ENCODE measurements at regions not wholly inside any gene's neighbourhood (a gene's known extent, or its start where the extent isn't known, plus 50 kb on each side); places are given as distances from the start of the nearest gene placed in this dataset.
A peak's percentile ranks its signal among the peaks of the same experiment; 100 is the strongest.
"Not testable (repeated sequence)": the region's sequence is repeated elsewhere in the genome, so short reads cannot be mapped to it uniquely, and the experiment has no call there.

DNA sequence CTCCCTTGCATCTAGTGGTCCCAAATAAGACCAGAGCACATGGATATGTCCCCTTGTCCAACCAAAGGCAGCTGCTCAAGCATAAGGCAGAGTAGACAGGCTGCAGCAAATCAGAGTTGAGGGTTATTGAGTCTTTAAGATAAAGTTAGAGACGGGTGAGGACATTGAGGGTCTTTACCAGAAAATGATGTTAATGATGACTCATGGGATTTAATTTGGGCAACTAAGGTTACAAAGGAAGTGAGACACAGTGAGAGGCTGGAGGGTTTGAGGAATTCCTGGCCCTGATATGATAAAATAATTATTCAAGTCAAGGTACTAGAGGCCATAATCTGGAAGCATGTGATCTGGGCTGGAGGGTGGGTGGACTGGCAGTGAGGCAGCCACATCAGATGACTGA is 133.6 kb downstream of the ALDH8A1 start:
- TF ChIP-seq, protein P1, sequence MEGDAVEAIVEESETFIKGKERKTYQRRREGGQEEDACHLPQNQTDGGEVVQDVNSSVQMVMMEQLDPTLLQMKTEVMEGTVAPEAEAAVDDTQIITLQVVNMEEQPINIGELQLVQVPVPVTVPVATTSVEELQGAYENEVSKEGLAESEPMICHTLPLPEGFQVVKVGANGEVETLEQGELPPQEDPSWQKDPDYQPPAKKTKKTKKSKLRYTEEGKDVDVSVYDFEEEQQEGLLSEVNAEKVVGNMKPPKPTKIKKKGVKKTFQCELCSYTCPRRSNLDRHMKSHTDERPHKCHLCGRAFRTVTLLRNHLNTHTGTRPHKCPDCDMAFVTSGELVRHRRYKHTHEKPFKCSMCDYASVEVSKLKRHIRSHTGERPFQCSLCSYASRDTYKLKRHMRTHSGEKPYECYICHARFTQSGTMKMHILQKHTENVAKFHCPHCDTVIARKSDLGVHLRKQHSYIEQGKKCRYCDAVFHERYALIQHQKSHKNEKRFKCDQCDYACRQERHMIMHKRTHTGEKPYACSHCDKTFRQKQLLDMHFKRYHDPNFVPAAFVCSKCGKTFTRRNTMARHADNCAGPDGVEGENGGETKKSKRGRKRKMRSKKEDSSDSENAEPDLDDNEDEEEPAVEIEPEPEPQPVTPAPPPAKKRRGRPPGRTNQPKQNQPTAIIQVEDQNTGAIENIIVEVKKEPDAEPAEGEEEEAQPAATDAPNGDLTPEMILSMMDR (IDR thresholded peaks at IDR 0.05; ENCODE audit: low read depth, low read length) = no peak
- no peak for DNase-seq (ENCODE audit: extremely low read depth, low read depth)

DNA sequence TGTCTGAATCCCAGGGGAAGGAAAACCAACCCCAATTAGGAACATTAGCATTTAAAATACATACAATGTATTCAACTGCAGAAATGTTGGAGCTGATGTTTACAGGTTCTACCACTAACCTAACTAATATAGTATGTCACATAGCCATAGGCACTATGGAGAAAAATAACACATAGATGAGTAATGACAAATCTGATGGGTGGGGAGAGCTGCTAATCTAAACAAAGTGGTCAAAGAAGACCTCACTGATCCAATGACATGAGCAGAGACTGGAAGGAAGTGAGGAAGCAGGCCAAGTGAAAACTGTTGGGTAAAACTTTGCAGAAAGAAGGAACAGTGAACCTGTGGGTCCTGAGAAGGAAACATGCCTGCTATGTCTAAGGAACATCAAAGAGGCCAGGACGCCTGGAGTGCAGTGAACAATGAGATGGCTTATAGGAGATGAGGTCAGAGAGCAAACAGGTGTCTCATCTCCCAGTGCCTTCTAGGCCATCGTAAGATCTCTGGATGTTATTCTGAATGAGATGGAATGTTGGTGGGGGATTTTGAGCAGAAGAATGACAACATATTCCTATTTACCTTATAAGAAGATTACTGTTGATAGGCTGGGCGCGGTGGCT is 135.7 kb downstream of the ALDH8A1 start:
- TF ChIP-seq, protein P1 (IDR thresholded peaks at IDR 0.05; ENCODE audit: low read depth, low read length) = no peak
- no peak for DNase-seq (ENCODE audit: extremely low read depth, low read depth)

DNA sequence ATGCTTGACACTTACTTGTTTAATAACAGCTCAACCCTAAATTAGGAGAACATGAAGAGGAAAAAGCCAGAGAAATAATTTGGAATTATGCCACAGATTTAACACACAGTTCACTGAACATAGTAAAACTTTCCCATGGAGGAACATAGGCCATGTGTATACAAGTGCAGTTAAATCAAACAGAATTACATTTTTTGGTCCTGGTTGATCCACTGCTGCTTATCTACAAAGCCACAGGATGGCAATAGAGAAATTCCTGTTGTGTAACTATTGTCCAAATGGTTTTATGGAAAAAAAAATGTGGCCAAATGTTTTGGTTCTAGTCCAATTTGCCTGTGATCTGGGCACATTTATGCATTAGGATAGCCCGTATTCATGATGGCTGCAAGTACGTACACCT is 136.8 kb downstream of the ALDH8A1 start:
- TF ChIP-seq, protein P1 (IDR thresholded peaks at IDR 0.05; ENCODE audit: low read depth, low read length) = no peak
- peak; percentile 57 for DNase-seq (ENCODE audit: extremely low read depth, low read depth)

DNA sequence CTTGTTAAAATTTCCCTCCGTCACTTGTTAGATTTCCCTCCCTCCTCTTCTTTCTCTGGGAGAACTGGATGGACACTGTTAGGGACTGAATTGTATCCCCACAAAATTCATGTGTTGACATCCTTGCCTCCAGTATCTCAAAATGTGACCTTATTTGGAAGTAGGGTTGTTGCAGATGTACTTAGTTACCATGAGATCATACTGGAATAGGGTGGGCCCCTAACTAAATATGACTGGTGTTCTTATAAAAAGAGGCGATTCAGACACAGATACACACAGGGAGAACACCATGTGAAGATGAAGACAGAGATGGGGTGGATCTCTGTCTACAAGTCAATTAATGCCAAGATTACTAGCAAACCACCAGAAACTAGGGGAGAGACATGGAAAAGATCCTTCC is 139.5 kb downstream of the ALDH8A1 start:
- DNase-seq (ENCODE audit: extremely low read depth, low read depth) = no peak
- TF ChIP-seq, protein P1 (IDR thresholded peaks at IDR 0.05; ENCODE audit: low read depth, low read length) = no peak

DNA sequence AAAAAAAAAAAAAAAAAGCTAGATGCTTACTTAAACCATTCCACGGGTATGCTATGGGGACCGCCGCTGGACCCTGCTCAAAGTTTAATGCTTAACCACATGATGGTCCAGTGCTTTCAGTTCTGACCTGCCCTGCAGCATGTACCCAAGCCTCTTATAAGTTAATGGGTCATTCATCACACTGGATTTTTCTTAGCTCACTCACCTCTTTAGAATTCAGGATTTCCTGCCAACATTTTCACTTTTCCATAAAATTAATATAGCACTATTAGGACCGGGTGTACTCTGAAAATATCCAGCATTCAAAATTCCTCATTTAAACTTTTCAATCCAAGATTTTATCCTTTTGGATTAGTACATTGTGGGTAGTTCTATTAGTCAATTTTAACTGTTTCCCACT is 140.8 kb downstream of the ALDH8A1 start:
- TF ChIP-seq, protein P1 (IDR thresholded peaks at IDR 0.05; ENCODE audit: low read depth, low read length) = no peak
- DNase-seq (ENCODE audit: extremely low read depth, low read depth) = peak; percentile 80

DNA sequence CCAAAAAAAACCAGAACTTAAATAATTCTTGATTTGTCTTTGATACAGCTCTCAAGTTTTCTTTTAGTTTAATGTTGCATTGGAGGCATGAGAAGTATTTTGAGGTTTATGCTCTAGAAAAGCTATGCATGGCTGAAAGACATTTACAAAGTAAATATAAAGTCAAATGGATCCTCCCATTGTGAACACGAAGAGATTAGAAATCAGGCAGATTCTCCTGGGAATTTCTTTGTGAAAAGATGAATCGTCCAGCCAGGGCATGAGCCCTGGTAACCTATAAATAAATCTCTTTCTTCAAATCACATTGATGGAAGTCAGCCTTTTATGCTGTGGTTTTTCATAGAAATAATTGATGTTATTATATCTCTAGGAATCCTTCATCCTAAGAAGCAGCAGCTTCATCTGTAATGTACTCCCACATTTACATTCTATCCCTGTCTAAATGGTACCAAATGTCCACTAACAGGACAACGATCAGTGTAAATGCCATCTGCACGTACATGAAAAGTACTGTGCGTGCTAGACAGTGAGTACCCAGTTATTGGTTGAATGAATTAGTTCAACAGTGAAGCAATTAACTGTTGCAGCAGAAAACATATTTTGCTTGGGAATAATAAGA is 143.6 kb downstream of the ALDH8A1 start:
- TF ChIP-seq, protein P1 (IDR thresholded peaks at IDR 0.05; ENCODE audit: low read depth, low read length) = no peak
- DNase-seq (ENCODE audit: extremely low read depth, low read depth) = peak; percentile 58

DNA sequence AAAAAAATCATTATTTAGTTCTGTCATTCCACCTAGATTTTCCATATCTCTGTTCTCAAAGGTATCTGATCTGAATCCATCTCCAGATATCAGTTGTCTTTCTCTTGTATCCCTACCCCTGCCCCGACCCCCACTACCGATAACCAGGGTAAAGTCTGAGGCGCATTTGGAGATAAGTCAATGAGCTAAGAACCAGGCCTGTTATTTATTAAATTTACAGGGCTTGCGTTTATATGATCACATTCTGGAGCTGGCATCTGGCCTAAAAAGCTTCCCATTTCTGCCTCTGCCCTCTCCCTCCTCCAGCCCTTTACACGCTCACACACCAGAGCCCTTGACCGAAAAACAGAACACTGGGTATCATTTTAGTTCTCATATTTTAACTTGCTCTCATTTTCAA is 144.7 kb downstream of the ALDH8A1 start:
- TF ChIP-seq, protein P1 (IDR thresholded peaks at IDR 0.05; ENCODE audit: low read depth, low read length) = no peak
- no peak for DNase-seq (ENCODE audit: extremely low read depth, low read depth)

DNA sequence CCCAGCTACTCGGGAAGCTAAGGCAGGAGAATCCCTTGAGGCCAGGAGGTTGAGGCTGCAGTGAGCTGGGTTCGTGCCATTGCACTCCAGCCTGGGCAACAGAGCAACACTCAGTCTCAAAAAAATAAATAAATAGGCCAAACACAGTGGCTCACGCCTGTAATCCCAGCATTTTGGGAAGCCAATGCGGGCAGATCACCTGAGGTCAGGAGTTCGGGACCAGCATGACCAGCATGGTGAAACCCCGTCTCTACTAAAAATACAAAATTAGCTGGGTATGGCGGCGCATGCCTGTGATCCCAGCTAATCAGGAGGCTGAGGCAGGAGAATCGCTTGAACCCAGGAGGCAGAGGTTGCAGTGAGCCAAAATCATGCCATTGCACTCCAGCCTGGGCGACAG is 145.6 kb downstream of the ALDH8A1 start:
- not testable (repeated sequence) for DNase-seq (ENCODE audit: extremely low read depth, low read depth)

Measured in AG09319 (cell line).